GM18909 (cell line): ENCODE measurements at regions not wholly inside any gene's neighbourhood (a gene's known extent, or its start where the extent isn't known, plus 50 kb on each side); places are given as distances from the start of the nearest gene placed in this dataset.

Experiments
- ATAC-seq: cut with Tn5 transposase; IDR thresholded peaks from one replicate; pipeline ENCODE4 v1.9.1; 2021; ENCODE audit warnings: mild to moderate bottlenecking; ENCODE audit not compliant: unreplicated experiment, poor library complexity

- ATAC-seq = no peak
These were observed 217.8 kb upstream of the SH3BP4 start for GRCh38 chr2:234733795-234734600.

- no peak for ATAC-seq
These were observed 218.7 kb upstream of the SH3BP4 start for GRCh38 chr2:234733093-234733489.

GRCh38 chr2:234732404-234733092 is 219.3 kb upstream of the SH3BP4 start:
- ATAC-seq = no peak

- ATAC-seq = no peak
These were observed 220.6 kb upstream of the SH3BP4 start for GRCh38 chr2:234731236-234731635.

- no peak for ATAC-seq
These were observed 221.7 kb upstream of the SH3BP4 start for GRCh38 chr2:234730066-234730640.

- no peak for ATAC-seq
These were observed 226.1 kb upstream of the SH3BP4 start for GRCh38 chr2:234725528-234726264.

- ATAC-seq = no peak
These were observed 227.0 kb upstream of the SH3BP4 start for GRCh38 chr2:234724850-234725249.

GRCh38 chr2:234723400-234723799 is 226.5 kb upstream of the ARL4C start:
- no peak for ATAC-seq

GRCh38 chr2:234722176-234722575 is 225.3 kb upstream of the ARL4C start:
- no peak for ATAC-seq

- ATAC-seq = no peak
These were observed 222.3 kb upstream of the ARL4C start for GRCh38 chr2:234719116-234719716.

GRCh38 chr2:234716271-234716670 is 219.4 kb upstream of the ARL4C start:
- no peak for ATAC-seq

GRCh38 chr2:234715671-234716250 is 218.9 kb upstream of the ARL4C start:
- no peak for ATAC-seq

- no peak for ATAC-seq
These were observed 217.8 kb upstream of the ARL4C start for GRCh38 chr2:234714711-234715110.

- no peak for ATAC-seq
These were observed 215.6 kb upstream of the ARL4C start for GRCh38 chr2:234712421-234712935.

- ATAC-seq = no peak
These were observed 214.4 kb upstream of the ARL4C start for GRCh38 chr2:234711308-234711707.

- ATAC-seq = no peak
These were observed 213.7 kb upstream of the ARL4C start for GRCh38 chr2:234710587-234710986.

GRCh38 chr2:234710066-234710465 is 213.2 kb upstream of the ARL4C start:
- ATAC-seq = no peak

- no peak for ATAC-seq
These were observed 211.8 kb upstream of the ARL4C start for GRCh38 chr2:234708717-234709116.

- no peak for ATAC-seq
These were observed 211.3 kb upstream of the ARL4C start for GRCh38 chr2:234708091-234708683.
